Activated CD8-positive, alpha-beta memory T cell treated with anti-CD3 and anti-CD28 coated beads, Interleukin-2, amount 50 U/mL, for 24 hours (primary cell): ENCODE measurements at regions not wholly inside any gene's neighbourhood (a gene's known extent, or its start where the extent isn't known, plus 50 kb on each side); places are given as distances from the start of the nearest gene placed in this dataset.
"Not testable (repeated sequence)": the region's sequence is repeated elsewhere in the genome, so short reads cannot be mapped to it uniquely, and the experiment has no call there.

Source experiments
- DNase-seq: peaks from one replicate; pipeline ENCODE4 v3.0.0-alpha.2; 2020; ENCODE audit errors: extremely low read depth

DNA sequence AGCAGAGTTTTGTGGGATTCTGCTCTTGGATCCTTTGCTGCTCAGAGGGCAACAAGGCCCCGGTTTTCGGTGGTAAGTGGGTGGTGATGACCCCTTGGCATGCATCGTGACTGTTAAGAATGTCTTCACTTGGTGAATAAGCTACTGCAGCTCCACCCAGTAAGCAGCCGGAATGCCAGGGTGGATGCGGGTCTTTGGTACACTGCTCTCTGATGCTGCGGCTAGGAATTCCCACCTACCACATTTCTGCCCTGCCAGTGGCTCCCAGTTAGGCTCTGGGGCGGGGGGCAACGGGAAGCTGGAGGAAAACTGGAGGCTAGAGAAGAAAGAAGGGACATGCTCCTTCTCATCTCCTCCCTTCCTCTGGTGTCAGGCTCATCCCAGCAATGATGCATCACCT, 180.4 kb upstream of the GALNT2 start:
- DNase-seq, result no peak

- DNase-seq, result no peak
Observed at GRCh38 chr1:229887043-229887822, 179.8 kb upstream of the GALNT2 start.

GRCh38 chr1:229888157-229888556, 178.9 kb upstream of the GALNT2 start:
- DNase-seq, result no peak

GRCh38 chr1:229888561-229889001, 178.5 kb upstream of the GALNT2 start:
- DNase-seq, result no peak

DNA sequence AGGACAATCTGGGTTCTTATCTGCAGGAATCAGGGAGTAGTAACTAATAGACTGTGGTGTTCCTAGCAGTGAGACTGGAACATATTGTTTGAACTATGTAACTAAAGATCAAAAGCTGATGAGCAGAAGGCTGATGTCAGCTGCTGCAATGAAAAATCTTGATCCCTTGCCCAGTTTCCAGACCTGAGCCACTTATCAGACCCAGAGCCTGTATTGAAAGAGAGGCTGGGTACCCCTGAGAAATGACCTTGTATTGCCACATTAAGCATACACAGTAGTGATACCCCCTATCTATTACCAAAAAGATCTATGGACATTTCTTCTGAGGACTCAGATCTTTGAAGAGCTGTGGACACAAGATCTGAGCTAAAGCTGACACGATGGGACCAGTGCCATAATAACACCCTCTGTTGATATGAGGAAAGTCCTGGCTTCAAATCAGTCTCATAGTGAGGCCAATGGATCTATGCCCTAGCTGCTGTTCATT, 178.0 kb upstream of the GALNT2 start:
- no peak for DNase-seq

DNA sequence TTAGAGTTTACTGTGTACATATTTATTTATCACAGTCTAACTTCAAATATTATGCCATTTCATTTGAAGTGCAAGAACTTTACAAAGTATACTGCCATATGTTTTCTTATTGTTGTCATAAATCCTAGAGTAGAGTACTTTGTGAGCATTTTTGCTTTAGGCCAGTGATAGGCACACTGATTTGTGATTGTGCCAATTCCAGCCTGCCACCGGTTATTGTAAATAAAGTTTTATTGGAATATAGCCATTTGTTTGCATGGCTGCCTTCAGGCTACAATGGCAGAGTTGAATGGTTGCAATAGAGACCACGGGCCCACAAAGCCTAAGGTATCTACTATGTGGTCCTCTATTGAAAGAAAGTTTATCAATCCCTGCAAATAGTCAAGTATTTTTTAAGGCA, 175.8 kb upstream of the GALNT2 start:
- DNase-seq, result no peak

- no peak for DNase-seq
Observed at GRCh38 chr1:229892515-229893117, 174.4 kb upstream of the GALNT2 start.

DNA sequence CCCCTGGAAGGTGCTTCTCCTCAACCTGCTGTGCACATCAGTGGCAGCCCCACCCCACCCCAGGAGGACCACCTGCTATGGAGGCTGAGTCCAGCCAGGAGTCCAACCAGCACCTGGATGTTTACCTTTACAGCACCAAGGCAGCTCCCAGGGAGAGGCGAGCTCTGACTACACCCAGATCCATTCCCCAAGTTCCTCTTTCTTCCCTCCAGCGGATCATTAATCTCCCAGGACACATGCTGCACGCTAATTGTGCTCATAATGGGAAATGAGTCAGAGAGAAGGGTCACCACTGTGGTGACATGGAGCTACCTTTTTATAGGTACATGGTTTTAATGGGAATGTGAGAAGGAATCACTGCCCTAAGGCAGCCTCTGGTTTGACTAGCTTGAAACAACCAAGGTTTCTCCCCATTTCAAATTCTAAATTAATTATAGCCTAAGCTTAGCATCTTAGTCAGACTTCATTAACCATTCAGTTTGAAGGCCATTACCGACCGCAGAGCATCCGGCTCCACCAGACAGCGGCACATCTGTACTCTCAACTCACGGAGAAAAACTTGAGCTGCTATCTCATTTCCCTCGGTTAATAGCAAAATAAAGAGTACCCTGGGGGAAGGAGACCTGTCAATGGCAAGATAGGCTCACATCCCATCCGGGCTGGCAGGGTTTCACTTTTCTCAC, 173.1 kb upstream of the GALNT2 start:
- no peak for DNase-seq

DNA sequence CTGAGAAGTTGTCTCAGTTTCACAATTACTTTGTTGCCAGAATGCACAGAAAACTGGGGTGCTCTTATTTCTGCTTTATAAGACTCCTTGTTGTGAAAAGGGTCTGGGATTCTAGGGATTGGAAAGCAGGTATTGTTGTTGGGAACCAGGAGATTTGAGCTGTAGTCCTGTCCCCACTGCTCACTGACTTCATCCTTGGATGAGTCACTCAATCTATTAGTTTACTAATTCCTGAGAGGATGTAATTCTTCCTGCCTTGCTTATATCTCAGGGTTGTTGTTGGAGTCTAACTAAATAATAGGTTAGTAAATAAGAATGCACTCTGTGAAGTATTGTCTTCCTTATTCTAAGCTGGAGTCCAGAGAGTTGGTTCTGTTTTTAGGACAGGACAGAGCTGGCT, 172.5 kb upstream of the GALNT2 start:
- DNase-seq, result no peak

GRCh38 chr1:229895605-229896004, 171.4 kb upstream of the GALNT2 start:
- DNase-seq, result no peak

- no peak for DNase-seq
Observed at GRCh38 chr1:229896306-229896705, 170.7 kb upstream of the GALNT2 start.

DNA sequence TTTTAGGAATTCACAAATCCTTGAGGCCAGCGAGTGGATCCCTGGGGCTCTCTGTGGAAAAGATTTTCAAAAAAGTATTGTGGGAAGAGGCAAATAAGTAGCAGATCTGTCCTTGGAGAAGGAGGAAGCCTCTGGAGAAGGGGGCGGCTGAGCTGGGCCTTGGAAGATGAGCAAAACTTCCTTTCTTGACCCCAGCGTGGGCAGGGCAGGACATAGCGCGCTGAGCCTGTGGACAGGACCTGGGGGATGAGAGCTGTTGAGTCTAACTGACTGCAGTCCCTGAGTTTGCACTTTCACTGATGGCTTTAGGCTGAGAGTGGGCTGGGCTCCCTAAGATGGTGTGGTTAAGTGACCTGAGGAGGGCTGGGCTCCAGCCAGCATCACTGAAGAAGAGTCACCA, 170.2 kb upstream of the GALNT2 start:
- no peak for DNase-seq

- no peak for DNase-seq
Observed at GRCh38 chr1:229897501-229897900, 169.5 kb upstream of the GALNT2 start.

GRCh38 chr1:229900220-229900619, 166.8 kb upstream of the GALNT2 start:
- DNase-seq, result no peak

GRCh38 chr1:229905031-229905545, 161.9 kb upstream of the GALNT2 start:
- DNase-seq, result no peak

DNA sequence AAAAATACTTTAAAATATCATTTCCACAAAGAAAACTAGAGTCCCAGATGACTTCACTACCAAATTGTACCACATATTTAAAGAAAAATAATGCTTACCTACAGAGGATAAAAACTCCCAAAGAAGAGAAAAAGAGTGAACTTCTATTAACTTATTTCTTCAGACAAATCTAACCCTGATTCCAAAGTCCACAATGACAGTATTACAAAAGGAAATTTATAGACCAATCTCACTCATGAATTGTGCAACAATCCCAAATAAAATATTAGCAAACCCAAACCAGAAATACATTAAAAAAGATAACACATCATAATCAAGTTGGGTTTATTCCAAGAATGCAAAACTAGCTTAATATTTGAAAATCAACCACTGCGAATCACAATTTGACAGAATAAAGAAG, 161.4 kb upstream of the GALNT2 start:
- DNase-seq, result no peak

GRCh38 chr1:229907884-229908638, 159.0 kb upstream of the GALNT2 start:
- DNase-seq, result no peak

DNA sequence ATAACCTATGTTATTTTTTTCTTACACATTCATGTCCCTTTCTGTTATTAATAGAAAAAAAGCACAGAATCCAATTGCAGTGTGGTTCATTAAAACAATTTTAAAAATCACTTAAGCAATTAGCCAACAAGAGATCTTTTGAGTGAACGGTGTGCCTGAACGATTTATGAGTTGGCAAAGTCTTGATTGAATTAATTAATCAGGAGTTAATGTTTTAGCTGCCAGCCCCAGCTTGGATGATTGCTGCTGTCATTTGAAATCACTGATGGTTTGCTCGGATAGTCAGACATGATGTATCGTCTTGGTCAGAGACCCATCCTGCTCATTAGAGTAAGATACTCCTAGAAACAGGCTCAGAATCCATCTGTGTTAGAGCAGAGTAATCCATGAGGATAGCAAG, 158.3 kb upstream of the GALNT2 start:
- no peak for DNase-seq

DNA sequence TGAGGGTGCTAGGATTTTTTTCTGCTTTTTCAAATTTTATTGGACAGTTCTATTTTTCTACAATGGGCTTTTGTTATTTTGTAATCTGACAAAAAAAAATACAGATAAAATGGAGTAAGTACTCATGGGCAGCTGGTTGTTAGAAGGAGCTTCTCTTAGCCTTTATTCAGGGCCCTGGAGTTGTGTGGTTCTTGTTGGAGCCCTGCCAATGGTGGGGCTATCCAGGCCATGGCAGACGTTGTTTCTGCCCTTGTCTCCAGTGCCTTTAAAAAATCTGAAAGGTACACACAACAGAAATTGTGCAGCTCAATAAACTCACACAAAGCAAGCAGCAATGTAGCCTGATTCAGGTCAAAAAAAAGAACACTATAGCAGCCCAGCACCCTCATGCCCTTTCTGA, 153.5 kb upstream of the GALNT2 start:
- no peak for DNase-seq

DNA sequence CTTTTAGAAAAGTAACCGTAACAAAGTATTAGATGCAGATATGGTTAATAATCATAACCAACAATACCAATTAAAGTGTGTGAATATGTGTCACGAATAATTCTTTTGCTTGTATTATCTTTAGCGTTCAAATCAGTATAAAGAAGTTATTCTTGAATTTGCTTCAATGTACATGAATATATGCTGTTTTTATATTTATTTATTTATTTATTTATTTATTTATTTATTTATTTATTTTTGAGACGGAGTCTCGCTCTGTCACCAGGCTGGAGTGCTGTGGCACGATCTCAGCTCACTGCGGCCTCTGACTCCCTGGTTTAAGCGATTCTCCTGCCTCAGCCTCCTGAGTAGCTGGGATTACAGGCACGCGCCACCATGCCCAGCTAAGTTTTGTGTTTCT, 147.6 kb upstream of the GALNT2 start:
- DNase-seq, result not testable (repeated sequence)

DNA sequence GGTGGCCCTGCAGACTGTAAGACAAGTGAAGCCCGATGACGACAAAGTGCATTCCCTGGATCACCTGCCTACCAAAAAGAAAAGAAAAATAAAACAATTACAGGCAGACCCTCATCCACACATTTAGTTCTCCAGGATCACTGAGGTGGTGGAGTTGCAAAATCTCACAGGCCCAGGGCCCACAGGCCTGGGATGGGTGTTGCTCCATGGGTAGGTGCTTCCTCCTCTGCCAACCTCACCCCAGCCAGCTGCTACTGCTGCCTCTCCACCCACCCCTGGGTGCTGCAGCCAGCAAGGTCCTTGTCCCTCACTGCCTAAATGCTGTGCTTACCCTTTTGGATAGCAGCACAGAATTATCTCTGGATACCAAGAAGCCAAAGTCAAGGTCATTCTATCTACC, 146.4 kb upstream of the GALNT2 start:
- DNase-seq, result no peak

- DNase-seq, result no peak
Observed at GRCh38 chr1:229922249-229922648, 144.8 kb upstream of the GALNT2 start.
